Mesendoderm (in vitro differentiated cells): ENCODE measurements at regions not wholly inside any gene's neighbourhood (a gene's known extent, or its start where the extent isn't known, plus 50 kb on each side); places are given as distances from the start of the nearest gene placed in this dataset.
"Not testable (repeated sequence)": the region's sequence is repeated elsewhere in the genome, so short reads cannot be mapped to it uniquely, and the experiment has no call there.

Experiments used
- DNase-seq: peaks from one replicate; pipeline ENCODE4 v3.0.0; 2013
- H2AK5ac ChIP-seq: 2 replicates; pipeline ENCODE4 v1.6.1; 2013; ENCODE audit warnings: low read length, inconsistent platforms
- H2BK120ac ChIP-seq: 2 replicates; pipeline ENCODE4 v1.6.1; 2013; ENCODE audit warnings: low read depth, mild to moderate bottlenecking, low read length, moderate library complexity, mixed read lengths
- H2BK15ac ChIP-seq: replicated peaks from 2 replicates; pipeline ENCODE4 v1.6.1; 2013; ENCODE audit warnings: low read depth, mild to moderate bottlenecking, moderate library complexity
- H2BK5ac ChIP-seq: 2 replicates; pipeline ENCODE4 v1.6.1; 2013; ENCODE audit warnings: low read length, inconsistent platforms
- H3K18ac ChIP-seq: 2 replicates; pipeline ENCODE4 v1.6.1; 2013; ENCODE audit warnings: mild to moderate bottlenecking, low read length, mixed read lengths
- H3K23ac ChIP-seq: one replicate; pipeline ENCODE4 v1.6.1; 2013; ENCODE audit warnings: low read length
- H3K27ac ChIP-seq: 2 replicates; pipeline ENCODE4 v1.5.1; 2013; ENCODE audit warnings: low read depth, mild to moderate bottlenecking, inconsistent platforms, low read length, moderate library complexity
- H3K27me3 ChIP-seq: 2 replicates; pipeline ENCODE4 v1.6.1; 2013; ENCODE audit warnings: low read length, control low read depth, mild to moderate bottlenecking, inconsistent platforms; ENCODE audit not compliant: insufficient read depth, poor library complexity
- H3K36me3 ChIP-seq: 2 replicates; pipeline ENCODE4 v1.6.1; 2013; ENCODE audit warnings: low read length, inconsistent platforms; ENCODE audit not compliant: control insufficient read depth, insufficient read depth
- H3K4ac ChIP-seq: one replicate; pipeline ENCODE4 v1.6.1; 2013; ENCODE audit warnings: low read depth, mild to moderate bottlenecking, low read length, moderate library complexity
- H3K4me1 ChIP-seq: 2 replicates; pipeline ENCODE4 v1.6.1; 2013; ENCODE audit warnings: low read depth, low read length, inconsistent platforms; ENCODE audit not compliant: control insufficient read depth
- H3K4me2 ChIP-seq: 2 replicates; pipeline ENCODE4 v1.6.1; 2013; ENCODE audit warnings: low read length
- H3K4me3 ChIP-seq: 2 replicates; pipeline ENCODE4 v1.5.1; 2013; ENCODE audit warnings: mild to moderate bottlenecking, low read length
- H3K56ac ChIP-seq: one replicate; pipeline ENCODE4 v1.6.1; 2013; ENCODE audit warnings: low read length
- H3K79me1 ChIP-seq: 2 replicates; pipeline ENCODE4 v1.6.1; 2013; ENCODE audit warnings: low read length, inconsistent platforms
- H3K79me2 ChIP-seq: 2 replicates; pipeline ENCODE4 v1.6.1; 2013; ENCODE audit warnings: mild to moderate bottlenecking, low read length; ENCODE audit not compliant: control insufficient read depth, insufficient read depth
- H3K9ac ChIP-seq: 2 replicates; pipeline ENCODE4 v1.6.1; 2013; ENCODE audit warnings: low read length, inconsistent platforms
- H4K5ac ChIP-seq: one replicate; pipeline ENCODE4 v1.6.1; 2013; ENCODE audit warnings: low read length
- H4K8ac ChIP-seq: one replicate; pipeline ENCODE4 v1.6.1; 2013; ENCODE audit warnings: low read depth, mild to moderate bottlenecking, control low read depth, low read length, moderate library complexity
- WGBS: extraction: QIAGEN DNeasy Blood & Tissue Kit; methylation state at CpG from one replicate; pipeline ENCODE4 v1.1.7; 2013; ENCODE audit warnings: low lambda C conversion rate, missing lambda C conversion rate; ENCODE audit not compliant: insufficient coverage; ENCODE audit errors: extremely low coverage; 5-methylcytosine and 5-hydroxymethylcytosine counted together

GRCh38 chr2:192424243-192424642 is 229.5 kb upstream of the TMEFF2 start:
- no peaks in the 10 kb centered on the region for H3K79me2 ChIP-seq
- no peak overlapping the region for H2BK120ac ChIP-seq
- H3K56ac ChIP-seq, result no peak overlapping the region
- no peak for DNase-seq
- no peak overlapping the region for H2AK5ac ChIP-seq
- H3K4ac ChIP-seq, result no peak overlapping the region
- H3K36me3 ChIP-seq, result no peaks in the 10 kb centered on the region
- no peak overlapping the region for H3K23ac ChIP-seq
- H2BK5ac ChIP-seq, result no peak overlapping the region
- H3K27ac ChIP-seq, result no peak overlapping the region
- H3K79me1 ChIP-seq, result no peaks in the 10 kb centered on the region
- H3K4me3 ChIP-seq, result no peak overlapping the region
- H3K18ac ChIP-seq, result no peak overlapping the region
- H3K4me1 ChIP-seq, result no peaks in the 10 kb centered on the region
- H4K8ac ChIP-seq, result no peak overlapping the region
- no peak overlapping the region for H4K5ac ChIP-seq
- no peak overlapping the region for H3K9ac ChIP-seq
- no CpG with 5 or more reads among the region's 4 CpGs for WGBS
- no peak overlapping the region for H3K4me2 ChIP-seq
- H3K27me3 ChIP-seq, result no peaks in the 10 kb centered on the region
- no peak overlapping the region for H2BK15ac ChIP-seq

- no peak overlapping the region for H4K8ac ChIP-seq
- no peak overlapping the region for H2BK120ac ChIP-seq
- H3K4me1 ChIP-seq, result no peaks in the 10 kb centered on the region
- H3K23ac ChIP-seq, result no peak overlapping the region
- DNase-seq, result no peak
- H3K79me2 ChIP-seq, result no peaks in the 10 kb centered on the region
- H3K36me3 ChIP-seq, result no peaks in the 10 kb centered on the region
- H3K79me1 ChIP-seq, result no peaks in the 10 kb centered on the region
- no CpG with 5 or more reads among the region's 2 CpGs for WGBS
- H3K4me2 ChIP-seq, result no peak overlapping the region
- no peaks in the 10 kb centered on the region for H3K27me3 ChIP-seq
- no peak overlapping the region for H3K9ac ChIP-seq
- no peak overlapping the region for H2AK5ac ChIP-seq
- H2BK5ac ChIP-seq, result no peak overlapping the region
- no peak overlapping the region for H3K4ac ChIP-seq
- no peak overlapping the region for H4K5ac ChIP-seq
- H2BK15ac ChIP-seq, result no peak overlapping the region
- no peak overlapping the region for H3K27ac ChIP-seq
- no peak overlapping the region for H3K4me3 ChIP-seq
- no peak overlapping the region for H3K56ac ChIP-seq
- H3K18ac ChIP-seq, result no peak overlapping the region
Measured at GRCh38 chr2:192419786-192420185, 225.1 kb upstream of the TMEFF2 start.

- no peak overlapping the region for H2BK15ac ChIP-seq
- H3K23ac ChIP-seq, result no peak overlapping the region
- no peaks in the 10 kb centered on the region for H3K4me1 ChIP-seq
- H2BK5ac ChIP-seq, result no peak overlapping the region
- no peak overlapping the region for H2AK5ac ChIP-seq
- no peak overlapping the region for H4K8ac ChIP-seq
- no peak overlapping the region for H4K5ac ChIP-seq
- H3K4me2 ChIP-seq, result no peak overlapping the region
- no peak overlapping the region for H3K4me3 ChIP-seq
- WGBS, result no CpG with 5 or more reads among the region's 4 CpGs
- H3K18ac ChIP-seq, result no peak overlapping the region
- no peaks in the 10 kb centered on the region for H3K79me2 ChIP-seq
- H3K79me1 ChIP-seq, result no peaks in the 10 kb centered on the region
- no peaks in the 10 kb centered on the region for H3K27me3 ChIP-seq
- no peak overlapping the region for H3K56ac ChIP-seq
- no peak overlapping the region for H2BK120ac ChIP-seq
- no peak overlapping the region for H3K4ac ChIP-seq
- no peak overlapping the region for H3K27ac ChIP-seq
- H3K36me3 ChIP-seq, result no peaks in the 10 kb centered on the region
- no peak for DNase-seq
- no peak overlapping the region for H3K9ac ChIP-seq
Measured at GRCh38 chr2:192416060-192416459, 221.3 kb upstream of the TMEFF2 start.

GRCh38 chr2:192414794-192415193 is 220.1 kb upstream of the TMEFF2 start:
- Histone ChIP-seq H3K9ac (no peak overlapping the region), H4K5ac (no peak overlapping the region), H3K36me3 (no peaks in the 10 kb centered on the region), H3K4me2 (no peak overlapping the region), H3K27ac (no peak overlapping the region), H3K4me3 (no peak overlapping the region), H3K4me1 (no peaks in the 10 kb centered on the region), H3K18ac (no peak overlapping the region), H3K79me2 (no peaks in the 10 kb centered on the region), H3K56ac (no peak overlapping the region), H3K23ac (no peak overlapping the region), H2BK5ac (no peak overlapping the region), H3K79me1 (no peaks in the 10 kb centered on the region), H4K8ac (no peak overlapping the region), H3K4ac (no peak overlapping the region), H3K27me3 (no peaks in the 10 kb centered on the region), H2BK15ac (no peak overlapping the region), H2BK120ac (no peak overlapping the region), H2AK5ac (no peak overlapping the region)
- no peak for DNase-seq
- no CpG with 5 or more reads among the region's 18 CpGs for WGBS

GRCh38 chr2:192413812-192414681 is 219.3 kb upstream of the TMEFF2 start:
- no peak overlapping the region for H3K27ac ChIP-seq
- no peak overlapping the region for H2BK5ac ChIP-seq
- no peak overlapping the region for H3K9ac ChIP-seq
- no peak for DNase-seq
- no peak overlapping the region for H3K4ac ChIP-seq
- H4K5ac ChIP-seq, result no peak overlapping the region
- H3K4me3 ChIP-seq, result no peak overlapping the region
- H3K56ac ChIP-seq, result no peak overlapping the region
- H3K18ac ChIP-seq, result no peak overlapping the region
- no peak overlapping the region for H2BK15ac ChIP-seq
- no peak overlapping the region for H3K23ac ChIP-seq
- H3K4me2 ChIP-seq, result no peak overlapping the region
- no peak overlapping the region for H2AK5ac ChIP-seq
- no peaks in the 10 kb centered on the region for H3K79me2 ChIP-seq
- H2BK120ac ChIP-seq, result no peak overlapping the region
- no peak overlapping the region for H4K8ac ChIP-seq
- H3K36me3 ChIP-seq, result no peaks in the 10 kb centered on the region
- no peaks in the 10 kb centered on the region for H3K27me3 ChIP-seq
- H3K79me1 ChIP-seq, result no peaks in the 10 kb centered on the region
- H3K4me1 ChIP-seq, result no peaks in the 10 kb centered on the region
- WGBS, result no CpG with 5 or more reads among the region's 13 CpGs

- not testable (repeated sequence) for H3K9ac ChIP-seq, H3K4me2 ChIP-seq, H3K4me3 ChIP-seq, H3K27me3 ChIP-seq, H3K4me1 ChIP-seq, H3K23ac ChIP-seq, H3K56ac ChIP-seq, H2BK5ac ChIP-seq, DNase-seq, H2BK120ac ChIP-seq, H3K18ac ChIP-seq, H2BK15ac ChIP-seq, H2AK5ac ChIP-seq, H3K36me3 ChIP-seq, H4K8ac ChIP-seq, H3K79me1 ChIP-seq, H3K79me2 ChIP-seq, H4K5ac ChIP-seq, H3K27ac ChIP-seq, H3K4ac ChIP-seq
- no CpG with 5 or more reads among the region's 10 CpGs for WGBS
Measured at GRCh38 chr2:192412866-192413265, 218.1 kb upstream of the TMEFF2 start.
